Renal cortex interstitium (tissue), 11 donors: ENCODE measurements at regions not wholly inside any gene's neighbourhood (a gene's known extent, or its start where the extent isn't known, plus 50 kb on each side); places are given as distances from the start of the nearest gene placed in this dataset.

ENCODE experiments used
- DNase-seq, 11 donors: peaks; one replicate each; pipeline ENCODE4 v3.0.0-alpha.2; 2013; ENCODE audit warnings: low read depth in 9 of 11, low spot score in 4 of 11; ENCODE audit errors: extremely low read depth in 1 of 11

DNA sequence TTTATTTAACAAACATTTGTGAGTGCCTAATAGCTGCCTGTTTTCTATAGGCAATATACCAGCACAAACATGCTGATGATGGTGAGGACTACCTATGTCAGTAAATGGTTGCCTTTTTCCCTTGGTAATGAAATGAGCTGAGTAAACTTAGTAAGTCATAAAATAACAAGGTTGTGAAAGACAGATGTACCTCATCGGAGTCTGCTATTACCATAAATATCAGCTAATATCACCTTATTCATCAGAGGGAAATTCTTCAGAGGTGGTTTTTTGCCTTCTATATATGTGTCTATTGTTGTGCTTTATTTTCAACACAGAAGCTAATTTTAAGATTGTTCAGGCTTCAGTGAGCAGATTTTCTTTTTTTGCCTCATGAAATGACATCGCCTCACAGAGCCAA, 1040.5 kb downstream of the DTWD2 start:
- DNase-seq: no peak

DNA sequence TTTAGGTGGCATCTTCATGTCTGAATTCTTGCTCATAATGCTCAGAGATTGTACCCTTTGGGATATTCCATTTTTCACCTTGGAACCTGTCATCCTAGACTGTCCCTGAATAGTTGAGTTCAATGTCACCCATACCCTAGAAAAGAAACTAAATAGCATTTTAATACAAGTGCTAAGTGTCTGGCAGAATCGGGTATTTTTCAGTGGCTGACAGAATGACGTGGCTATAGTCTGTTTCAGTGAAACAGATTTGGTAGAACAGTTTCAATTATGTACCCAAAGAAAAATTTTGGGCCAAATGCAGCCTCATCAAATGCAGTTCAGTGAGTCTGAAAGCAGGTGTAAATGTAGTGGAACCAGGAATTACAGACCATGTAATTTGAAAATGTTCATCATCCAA, 1041.2 kb downstream of the DTWD2 start:
- no peak for DNase-seq

DNA sequence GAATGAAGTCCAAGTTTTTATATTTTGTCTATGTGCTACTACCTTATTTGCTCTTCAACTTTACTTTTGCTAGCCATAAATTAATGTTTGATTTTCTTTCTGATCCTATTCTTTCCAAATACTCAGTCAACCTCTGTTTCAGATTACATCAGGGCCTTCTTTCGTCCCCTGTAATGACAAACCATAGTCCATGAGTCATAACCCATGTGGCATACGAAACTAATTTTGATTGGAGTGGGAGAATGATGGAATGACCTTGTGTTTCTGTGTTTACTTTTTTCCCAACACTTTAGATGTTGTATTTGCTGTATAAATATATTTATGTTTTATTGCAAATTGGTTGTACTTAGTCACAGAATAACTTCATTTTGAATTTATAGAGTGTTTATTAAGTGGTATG, 1043.1 kb downstream of the DTWD2 start:
- DNase-seq: no peak

DNA sequence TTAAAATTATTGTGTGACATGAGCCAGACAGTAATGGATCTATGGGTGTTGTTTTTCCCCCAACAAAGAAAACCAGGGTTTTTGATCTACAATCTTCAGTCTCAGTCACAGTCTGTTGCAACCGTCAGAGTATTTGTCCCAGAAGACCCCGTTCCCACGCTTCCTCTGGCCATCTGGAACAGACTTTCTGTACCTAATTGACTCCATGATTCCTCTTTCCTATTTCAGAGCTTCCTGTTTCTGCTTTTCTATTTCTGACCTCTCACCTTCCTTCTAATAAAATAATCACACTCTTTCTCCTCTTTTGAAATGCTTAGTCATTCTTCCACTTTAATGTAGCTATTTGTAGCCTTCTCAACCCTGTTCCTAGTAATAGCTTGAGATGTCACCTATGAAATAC, 1044.8 kb downstream of the DTWD2 start:
- no peak for DNase-seq

DNA sequence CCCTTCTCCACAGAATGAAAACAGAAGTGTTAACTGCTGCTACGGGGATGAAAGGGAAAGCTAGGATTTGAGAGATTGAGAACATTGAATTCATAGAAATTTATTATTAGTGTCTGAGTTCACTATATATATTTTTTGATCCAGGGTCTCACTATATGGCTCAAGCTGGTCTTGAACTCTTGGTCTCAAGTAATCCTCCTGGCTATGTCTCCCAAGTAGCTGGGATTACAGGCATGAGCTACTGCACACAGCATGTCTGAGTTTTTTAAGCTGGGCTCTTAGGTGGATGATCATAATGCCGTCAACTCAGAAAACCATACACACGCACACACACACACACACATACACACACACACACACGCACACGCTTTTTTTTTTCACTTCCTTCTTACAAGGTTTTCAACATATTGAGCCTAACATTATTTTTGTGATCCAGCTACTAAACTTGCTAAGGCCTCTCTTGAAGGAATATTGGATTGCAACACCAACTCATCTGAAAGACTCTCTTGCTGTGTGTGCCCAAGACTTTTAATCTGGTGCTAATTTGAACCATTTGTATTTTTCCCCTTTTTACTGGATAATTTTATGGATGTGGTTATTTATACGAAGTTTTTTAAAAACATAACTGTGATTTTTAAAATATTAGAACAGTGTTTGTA, 1045.4 kb downstream of the DTWD2 start:
- no peak for DNase-seq

DNA sequence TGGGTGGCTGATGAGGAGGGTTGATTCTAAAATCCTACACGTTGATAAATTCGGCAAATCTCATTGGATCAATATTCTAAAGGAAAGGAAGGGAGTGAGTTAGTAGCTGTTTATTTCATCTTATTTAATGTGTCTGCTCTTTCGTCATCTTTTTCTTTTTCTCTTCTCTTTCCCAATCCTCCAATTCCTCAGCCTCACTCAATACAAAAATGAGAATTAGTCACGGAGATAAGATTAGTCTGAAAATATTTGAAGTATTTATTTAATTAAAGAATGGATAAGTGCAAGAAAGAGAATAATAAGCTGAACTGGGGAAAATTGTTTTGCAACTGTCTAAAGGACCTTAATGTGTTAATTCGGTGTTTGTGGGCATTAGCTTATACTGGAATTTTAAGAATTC, 1095.1 kb downstream of the DTWD2 start:
- no peak for DNase-seq

DNA sequence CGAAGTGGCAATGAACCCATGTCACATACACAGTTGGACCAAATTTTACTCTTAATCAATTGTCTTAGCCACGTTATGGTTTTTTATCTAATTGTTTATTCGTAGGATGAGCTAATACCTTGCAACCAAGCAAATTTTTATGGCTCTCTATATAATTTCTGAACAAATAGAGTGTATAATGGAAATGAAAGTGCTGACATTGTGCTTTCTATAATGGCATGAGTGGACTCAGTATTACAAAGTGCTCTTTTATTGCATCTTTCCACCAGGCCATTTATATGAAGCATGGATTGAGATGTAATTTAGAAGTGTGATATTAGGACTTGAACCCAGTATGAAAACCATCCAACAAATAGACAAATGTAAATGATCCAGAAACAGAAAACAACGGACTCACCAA, 1096.0 kb downstream of the DTWD2 start:
- DNase-seq: no peak

DNA sequence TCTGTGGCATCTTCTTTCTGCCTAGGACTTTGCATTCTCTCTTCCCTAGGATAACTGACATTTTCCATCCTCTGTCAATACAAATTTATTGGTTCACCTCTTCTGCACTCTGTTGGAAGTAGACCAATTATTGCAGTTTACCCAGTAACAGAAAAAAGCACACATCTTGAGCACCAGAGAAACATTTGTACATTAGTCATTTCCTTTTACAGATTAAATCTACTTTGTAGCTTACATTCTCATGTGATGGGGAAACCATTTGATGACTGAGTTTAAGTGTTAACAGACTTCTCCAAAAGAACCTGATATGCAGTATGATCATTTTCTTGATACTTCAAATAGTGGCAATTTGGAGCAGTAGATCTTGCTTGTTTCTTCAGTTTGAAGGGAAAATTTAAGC, 1098.8 kb downstream of the DTWD2 start:
- no peak for DNase-seq

DNA sequence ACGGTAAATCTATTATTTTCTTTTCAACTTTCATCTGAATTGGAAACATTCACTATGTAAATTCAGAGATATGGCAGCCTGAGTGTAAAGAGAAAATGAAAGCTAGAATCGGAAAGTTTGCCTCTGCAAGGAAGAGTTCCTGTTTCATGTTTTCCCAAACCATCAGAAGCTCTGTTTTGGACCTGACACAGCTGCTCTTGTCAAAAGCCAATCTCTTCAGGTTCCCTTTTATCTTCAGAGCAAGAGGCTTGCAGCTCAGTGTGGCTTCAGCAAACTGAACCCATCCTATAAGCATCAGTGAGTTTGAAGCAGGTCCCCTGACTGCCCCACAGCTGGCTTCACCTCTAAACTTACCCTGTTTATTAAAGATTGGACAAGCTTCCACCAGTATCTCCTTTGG, 1099.7 kb downstream of the DTWD2 start:
- DNase-seq: no peak

DNA sequence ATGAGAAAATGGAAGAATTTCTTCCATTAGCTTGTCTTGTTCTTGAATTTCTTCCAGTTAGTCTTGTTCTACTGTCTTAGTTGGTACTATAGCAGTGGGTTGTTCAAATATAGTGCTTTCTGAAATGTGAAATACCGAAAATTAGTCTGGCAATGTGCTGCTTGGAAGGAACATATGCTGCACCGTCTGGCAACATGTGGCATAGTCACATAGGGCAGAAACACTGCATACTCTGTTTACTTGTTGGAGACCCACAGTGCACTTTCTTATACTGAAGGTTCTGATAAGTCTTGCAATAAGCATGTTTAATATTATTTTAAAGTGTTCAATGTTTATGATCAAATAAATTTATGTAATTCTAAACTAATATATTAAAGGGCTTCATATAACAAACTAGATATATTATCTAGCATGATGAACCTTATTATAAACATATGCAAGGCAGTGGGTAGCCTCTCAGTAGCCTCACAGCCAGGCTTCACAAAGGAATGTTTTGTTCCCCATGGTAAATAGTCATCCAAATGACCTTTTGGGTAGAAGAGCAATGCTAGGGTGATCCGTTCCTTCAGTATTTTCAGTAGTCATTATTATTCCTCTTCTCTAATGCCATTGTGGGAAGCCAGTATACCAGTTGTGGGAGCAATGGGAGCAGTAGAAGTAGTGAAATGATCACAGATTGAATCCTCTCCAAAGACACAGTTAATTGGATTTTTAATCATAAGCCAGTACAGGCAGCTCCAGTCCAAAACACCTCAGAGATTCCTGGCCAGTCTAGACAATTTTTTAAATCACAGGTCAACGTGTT, 1106.7 kb downstream of the DTWD2 start:
- DNase-seq: no peak

DNA sequence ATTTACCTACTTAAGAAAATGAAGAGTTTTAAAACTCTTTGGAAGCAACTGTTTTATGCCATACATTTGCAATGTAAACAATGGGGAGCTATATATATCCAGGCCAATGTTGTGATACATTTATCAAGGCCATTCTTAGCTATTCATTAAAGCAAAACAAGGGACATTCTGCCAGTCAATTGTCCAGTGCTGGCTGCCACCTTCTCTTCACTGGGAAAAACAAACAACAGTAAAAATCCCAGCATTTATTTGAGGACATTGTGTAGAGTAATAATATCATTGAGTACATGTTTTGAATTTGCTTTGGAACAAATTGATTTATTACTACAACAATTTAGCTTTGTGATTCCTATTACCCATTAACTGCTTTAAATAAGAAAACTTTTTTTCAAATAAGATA, 1107.4 kb downstream of the DTWD2 start:
- DNase-seq: no peak

DNA sequence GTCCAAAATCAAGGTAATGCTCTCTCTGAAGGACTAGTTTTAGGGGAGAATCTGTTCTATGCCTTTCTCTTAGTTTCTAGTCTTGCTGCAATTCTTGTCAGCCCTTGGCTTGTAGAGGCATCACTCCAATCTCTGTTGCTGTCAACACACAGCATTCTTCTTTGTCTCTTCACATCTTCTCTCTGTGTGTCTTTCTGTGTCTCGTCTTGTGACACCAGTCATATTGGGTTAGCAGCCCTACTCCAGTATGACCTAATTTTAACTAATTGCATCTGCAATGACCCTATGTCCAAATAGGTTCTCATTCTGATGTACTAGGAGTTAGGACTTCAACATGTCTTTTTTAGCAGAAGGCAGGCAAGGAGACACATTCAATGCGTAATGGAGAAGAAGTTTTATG, 1110.6 kb downstream of the DTWD2 start:
- no peak for DNase-seq

DNA sequence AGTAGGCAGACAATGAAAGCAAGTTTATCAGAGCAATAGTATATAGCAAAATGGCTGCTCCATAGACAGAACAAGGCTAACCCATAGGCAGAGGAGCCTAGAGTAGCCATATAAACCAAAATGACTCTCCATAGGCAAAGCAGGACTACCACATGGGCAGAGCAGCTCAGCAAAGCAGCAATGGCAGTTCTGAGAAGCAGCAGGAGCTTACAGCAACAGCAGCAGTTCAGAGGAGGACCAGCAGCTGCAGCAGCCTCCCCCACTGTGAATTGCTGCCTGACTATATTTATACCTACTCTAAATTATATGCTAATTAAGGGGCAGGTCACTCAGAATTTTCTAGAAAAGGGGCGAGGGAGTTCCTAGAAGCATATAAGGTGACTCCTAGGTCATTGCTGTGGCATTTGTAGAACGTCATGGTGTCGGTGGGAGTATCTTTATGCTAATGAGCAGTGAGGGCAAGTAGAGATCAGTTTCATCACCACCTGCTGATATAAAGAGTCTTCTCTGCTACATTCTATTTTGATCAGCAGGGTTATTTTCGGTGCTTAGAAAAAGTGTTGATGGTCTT, 1115.5 kb downstream of the DTWD2 start:
- DNase-seq: no peak

DNA sequence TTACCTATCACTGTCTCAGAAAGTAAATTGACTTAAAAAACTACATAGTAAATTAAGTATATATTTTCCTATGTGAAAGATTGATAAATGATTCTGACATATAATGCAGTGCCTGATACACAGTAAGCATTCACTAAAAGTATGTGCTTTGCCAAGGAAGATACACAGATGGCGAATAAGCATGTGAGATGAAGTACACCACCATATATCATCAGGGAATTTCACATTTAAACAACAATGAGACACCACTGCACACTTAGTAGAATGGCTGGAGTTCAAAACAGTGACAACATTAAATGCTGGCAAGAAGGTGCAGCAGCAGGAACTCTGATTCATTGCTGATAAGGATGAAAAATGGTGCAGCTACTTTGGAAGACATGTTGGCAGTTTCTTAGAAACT, 1118.8 kb downstream of the DTWD2 start:
- DNase-seq: no peak

DNA sequence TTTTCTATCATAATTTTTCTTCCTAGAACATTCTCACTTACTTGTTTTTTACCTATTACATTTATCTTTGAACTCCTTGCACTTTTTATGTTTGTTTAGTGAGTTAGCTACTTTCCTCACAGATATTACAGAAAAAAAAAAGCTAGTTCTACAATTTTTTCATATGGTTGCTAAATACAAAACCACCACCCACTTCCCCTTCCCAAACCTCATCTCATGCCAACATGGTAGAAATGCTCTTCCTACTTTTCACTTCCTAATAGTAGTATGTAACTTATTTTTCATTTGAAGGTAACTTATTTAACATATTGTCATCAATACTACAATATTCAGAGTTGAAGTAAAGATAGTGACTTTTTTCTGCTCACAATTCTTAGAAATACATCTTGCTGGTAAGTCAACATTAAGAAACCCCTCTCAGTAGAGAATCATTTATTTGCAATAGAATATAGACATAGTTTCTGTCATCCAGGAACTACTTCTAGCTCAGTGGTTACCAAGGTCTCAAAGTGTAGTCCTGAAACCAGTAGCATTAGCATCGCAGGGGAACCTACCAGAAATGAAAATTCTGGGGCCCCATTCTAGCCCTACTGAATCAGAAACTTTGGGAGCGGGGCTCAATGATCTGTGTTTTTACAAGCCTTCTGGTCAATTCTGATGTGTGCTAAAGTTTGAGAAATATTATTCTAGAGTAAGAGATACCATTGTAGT, 1124.6 kb downstream of the DTWD2 start:
- DNase-seq: no peak

DNA sequence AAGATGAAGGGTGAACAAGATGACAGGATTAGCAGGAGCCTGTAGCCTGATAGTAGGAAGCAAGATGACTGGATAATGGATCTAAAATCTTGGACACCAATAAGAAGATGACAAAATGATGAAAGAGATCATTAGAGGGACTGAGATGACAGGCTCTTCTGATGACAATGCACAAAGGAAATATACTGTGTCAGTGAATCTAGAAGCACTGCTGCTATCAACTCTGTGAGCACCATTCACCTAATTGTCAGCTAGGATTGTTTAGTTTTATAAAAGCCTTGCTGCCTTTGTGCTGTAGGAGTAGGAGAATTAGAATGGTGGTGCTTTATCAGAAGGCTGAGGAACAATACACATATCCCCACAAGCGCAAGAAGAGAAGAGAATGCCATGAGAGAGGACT, 1127.8 kb downstream of the DTWD2 start:
- no peak for DNase-seq

DNA sequence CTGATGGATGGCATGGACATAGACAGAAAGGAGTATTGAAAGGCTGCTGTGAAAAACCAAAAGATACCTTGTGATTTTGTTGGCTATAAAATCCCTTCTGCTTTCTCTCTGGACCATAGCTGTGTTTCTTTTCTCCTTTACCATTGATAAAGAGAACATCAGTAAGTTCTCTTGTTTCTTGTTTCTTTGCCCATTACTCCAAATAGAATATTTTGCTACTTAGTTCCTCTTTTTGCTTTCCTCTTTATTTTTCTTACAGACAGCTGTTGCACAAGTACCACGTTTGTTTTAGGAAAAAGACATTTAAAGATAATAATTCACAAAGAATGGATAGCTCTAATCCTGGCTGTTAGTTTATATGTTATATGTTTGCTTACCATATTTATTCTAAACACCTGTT, 1129.2 kb downstream of the DTWD2 start:
- DNase-seq: no peak

DNA sequence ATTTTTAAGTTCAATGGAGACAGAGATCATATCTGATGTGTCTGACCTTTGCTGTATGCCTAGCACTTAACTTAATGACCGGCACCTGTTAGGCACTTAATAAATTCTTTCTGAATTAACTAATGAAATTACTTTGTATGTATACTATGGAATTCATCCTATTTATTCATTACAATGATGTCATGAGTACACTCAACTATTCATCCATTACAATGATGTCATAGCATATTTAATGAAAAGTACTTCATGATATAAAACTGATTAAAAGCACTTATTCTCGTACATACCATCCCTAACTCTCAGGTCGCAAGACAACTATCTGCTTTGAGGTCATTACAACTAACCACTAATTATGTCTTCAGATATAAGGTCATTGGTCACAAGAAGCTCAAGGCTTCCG, 1131.6 kb downstream of the DTWD2 start:
- no peak for DNase-seq

DNA sequence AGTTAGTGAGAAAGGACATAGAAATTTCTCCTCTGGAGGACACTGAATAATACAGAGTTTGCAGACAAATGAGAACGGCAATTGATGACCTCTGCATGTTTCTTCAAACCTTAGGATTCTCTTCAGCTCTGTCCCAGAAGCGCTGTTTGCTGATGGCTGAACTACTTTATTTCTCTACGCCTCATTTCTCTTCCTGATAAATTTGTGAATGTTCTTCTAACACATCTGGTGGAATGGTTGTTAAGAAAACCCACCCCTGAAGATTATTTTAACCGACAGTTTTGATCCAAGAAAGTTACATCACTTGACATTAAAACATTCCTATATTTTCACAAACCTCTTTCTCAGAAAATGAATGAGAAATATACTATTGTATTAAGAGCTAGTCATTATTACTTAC, 1150.6 kb downstream of the DTWD2 start:
- no peak for DNase-seq

DNA sequence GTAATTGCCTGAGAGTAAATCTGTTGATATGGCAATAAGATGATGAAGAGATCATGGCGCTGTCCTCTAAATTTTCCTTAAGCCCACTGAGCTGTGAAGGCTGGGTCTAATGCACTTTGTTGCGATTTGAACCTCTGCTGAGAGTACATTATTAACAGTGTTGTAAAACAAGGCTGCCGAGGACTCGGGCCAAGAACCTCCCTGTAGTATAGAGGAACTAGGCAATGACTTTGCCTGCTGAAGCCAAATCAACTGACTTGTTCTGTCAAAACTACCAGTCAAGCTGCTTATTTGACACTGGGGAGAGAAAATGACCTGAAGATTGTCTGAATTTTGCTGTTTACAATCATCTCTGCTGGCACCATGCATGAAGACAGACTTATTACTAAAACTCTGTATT, 1154.7 kb downstream of the DTWD2 start:
- DNase-seq: no peak
